ENCODE measurements at regions not wholly inside any gene's neighbourhood (a gene's known extent, or its start where the extent isn't known, plus 50 kb on each side); places are given as distances from the start of the nearest gene placed in this dataset.
A peak's percentile ranks its signal among the peaks of the same experiment; 100 is the strongest.

DNA sequence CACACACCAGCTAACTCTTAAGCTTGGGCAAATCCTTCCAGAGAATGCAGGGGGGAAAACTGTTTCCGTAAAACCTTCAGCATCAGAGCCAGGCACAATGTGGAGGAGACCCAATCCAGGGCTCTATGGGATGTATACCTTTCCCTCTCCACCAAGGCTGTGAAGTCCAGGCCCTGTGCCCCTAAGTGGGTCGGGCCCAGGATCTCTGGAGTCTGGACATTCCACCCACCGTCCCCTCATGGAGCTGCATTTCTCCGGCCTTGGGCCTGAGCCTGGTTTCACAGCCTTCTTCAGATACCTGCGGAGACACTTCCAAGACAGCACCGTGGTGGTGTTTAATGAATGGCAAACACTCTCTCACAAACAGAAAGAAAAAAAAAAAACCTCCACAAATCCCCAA, 186.2 kb downstream of the URI1 start:
- Histone ChIP-seq H3K4me3 (ENCODE audit: low read depth, low read length) (no peak overlapping the region), H3K36me3 (ENCODE audit: control insufficient read depth, insufficient read depth, low read length) (no peaks in the 10 kb centered on the region), H3K27me3 (ENCODE audit: control insufficient read depth, insufficient read depth, low read length) (no peaks in the 10 kb centered on the region)
- DNase-seq (ENCODE audit: low read depth) (no peak), FAIRE-seq (no peak)
- TF ChIP-seq, protein P1, sequence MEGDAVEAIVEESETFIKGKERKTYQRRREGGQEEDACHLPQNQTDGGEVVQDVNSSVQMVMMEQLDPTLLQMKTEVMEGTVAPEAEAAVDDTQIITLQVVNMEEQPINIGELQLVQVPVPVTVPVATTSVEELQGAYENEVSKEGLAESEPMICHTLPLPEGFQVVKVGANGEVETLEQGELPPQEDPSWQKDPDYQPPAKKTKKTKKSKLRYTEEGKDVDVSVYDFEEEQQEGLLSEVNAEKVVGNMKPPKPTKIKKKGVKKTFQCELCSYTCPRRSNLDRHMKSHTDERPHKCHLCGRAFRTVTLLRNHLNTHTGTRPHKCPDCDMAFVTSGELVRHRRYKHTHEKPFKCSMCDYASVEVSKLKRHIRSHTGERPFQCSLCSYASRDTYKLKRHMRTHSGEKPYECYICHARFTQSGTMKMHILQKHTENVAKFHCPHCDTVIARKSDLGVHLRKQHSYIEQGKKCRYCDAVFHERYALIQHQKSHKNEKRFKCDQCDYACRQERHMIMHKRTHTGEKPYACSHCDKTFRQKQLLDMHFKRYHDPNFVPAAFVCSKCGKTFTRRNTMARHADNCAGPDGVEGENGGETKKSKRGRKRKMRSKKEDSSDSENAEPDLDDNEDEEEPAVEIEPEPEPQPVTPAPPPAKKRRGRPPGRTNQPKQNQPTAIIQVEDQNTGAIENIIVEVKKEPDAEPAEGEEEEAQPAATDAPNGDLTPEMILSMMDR (IDR thresholded peaks at IDR 0.05; ENCODE audit: insufficient read depth, low read length, severe bottlenecking): no peak

DNA sequence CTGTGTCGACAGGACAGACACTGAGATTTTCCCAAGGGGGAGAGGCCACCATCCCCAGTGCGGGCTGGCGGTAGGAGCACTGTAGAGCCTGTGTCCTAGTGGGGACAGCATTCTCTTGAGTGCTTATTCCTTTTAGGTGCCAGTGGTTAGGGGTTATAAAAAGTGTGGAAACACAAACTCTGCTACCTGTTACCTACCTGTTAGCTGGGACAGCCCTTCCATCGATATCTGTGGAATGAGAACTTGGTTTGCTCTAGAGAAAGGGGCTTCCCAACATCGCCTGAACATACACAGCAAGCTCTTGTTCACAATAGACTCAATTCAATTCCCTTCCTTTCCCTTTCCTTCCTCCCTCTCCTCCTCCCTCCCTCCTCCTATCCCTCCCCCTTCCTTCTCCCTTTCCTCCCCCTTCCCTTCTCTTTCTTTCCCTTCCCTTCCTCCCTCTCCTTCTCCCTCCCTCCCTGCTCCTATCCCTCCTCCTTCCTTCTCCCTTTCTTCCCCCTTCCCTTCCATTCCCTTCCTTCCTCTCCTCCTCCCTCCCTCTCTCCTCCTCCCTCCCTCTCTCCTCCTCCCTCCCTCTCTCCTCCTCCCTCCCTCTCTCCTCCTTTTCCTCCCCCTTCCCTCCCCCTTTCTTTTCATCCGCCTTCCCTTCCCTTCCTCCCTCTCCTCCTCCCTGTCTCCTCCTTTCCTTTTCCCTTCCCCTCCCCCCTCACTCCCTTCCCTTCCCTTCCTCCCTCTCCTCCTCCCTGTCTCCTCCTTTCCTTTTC, 188.5 kb downstream of the URI1 start:
- no peaks in the 10 kb centered on the region for H3K36me3 ChIP-seq (ENCODE audit: control insufficient read depth, insufficient read depth, low read length)
- DNase-seq (ENCODE audit: low read depth) (no peak), FAIRE-seq (no peak)
- H3K4me3 ChIP-seq (ENCODE audit: low read depth, low read length): no peak overlapping the region
- TF ChIP-seq, protein P1 (IDR thresholded peaks at IDR 0.05; ENCODE audit: insufficient read depth, low read length, severe bottlenecking): no peak
- H3K27me3 ChIP-seq (ENCODE audit: control insufficient read depth, insufficient read depth, low read length): no peaks in the 10 kb centered on the region

DNA sequence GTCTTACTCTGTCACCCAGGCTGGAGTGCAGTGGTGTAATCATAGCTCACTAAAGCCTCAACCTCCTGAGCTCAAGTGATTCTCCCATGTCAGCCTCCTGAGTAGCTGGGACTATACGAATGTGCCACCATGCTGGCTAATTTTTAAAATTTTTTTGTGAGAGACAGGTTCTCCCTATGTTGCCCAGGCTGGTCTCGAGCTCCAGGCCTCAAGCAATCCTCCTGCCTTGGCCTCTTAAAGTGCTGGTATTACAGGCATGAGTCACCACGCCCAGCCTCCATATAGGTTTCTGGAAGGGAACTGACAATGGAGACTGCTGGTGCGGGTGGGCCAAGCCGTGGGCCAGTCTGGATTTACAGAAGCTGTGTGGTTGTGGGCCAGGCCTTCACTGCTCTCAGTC, 189.2 kb downstream of the URI1 start:
- DNase-seq (ENCODE audit: low read depth) (no peak), FAIRE-seq (no peak)
- Histone ChIP-seq H3K4me3 (ENCODE audit: low read depth, low read length) (no peak overlapping the region), H3K27me3 (ENCODE audit: control insufficient read depth, insufficient read depth, low read length) (no peaks in the 10 kb centered on the region), H3K36me3 (ENCODE audit: control insufficient read depth, insufficient read depth, low read length) (no peaks in the 10 kb centered on the region)
- TF ChIP-seq, protein P1 (IDR thresholded peaks at IDR 0.05; ENCODE audit: insufficient read depth, low read length, severe bottlenecking): no peak

DNA sequence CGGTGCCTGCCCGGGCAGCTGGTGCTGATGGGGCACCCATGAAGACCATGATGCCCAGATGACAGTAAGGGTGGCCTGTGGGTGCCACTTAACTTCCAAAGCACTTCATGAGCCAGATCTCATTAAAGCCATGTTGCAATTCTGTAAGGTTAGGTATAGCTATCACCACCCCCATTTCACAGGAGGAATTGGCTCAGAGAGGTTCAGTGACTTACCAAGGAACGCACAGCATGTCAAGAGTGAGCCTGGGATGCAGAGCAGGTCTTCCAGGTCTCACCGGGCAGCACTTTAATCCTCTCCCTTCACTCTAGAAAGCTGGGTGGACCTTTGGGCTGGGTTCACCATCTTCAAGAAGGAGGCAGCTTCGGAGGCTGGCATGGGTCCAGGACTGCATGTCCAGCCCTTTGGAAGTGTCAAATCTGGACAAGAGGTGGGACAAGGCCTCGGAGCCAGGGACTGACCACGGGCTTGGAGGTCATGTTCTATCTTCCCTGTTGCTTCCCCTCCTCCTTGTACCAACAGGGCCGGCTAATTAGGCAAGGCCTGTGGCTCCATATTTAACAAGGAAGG, 189.8 kb downstream of the URI1 start:
- no peak overlapping the region for H3K4me3 ChIP-seq (ENCODE audit: low read depth, low read length)
- peak; percentile 32 for FAIRE-seq
- TF ChIP-seq, protein P1 (IDR thresholded peaks at IDR 0.05; ENCODE audit: insufficient read depth, low read length, severe bottlenecking): no peak
- no peaks in the 10 kb centered on the region for H3K27me3 ChIP-seq (ENCODE audit: control insufficient read depth, insufficient read depth, low read length)
- no peak for DNase-seq (ENCODE audit: low read depth)
- H3K36me3 ChIP-seq (ENCODE audit: control insufficient read depth, insufficient read depth, low read length): no peaks in the 10 kb centered on the region

DNA sequence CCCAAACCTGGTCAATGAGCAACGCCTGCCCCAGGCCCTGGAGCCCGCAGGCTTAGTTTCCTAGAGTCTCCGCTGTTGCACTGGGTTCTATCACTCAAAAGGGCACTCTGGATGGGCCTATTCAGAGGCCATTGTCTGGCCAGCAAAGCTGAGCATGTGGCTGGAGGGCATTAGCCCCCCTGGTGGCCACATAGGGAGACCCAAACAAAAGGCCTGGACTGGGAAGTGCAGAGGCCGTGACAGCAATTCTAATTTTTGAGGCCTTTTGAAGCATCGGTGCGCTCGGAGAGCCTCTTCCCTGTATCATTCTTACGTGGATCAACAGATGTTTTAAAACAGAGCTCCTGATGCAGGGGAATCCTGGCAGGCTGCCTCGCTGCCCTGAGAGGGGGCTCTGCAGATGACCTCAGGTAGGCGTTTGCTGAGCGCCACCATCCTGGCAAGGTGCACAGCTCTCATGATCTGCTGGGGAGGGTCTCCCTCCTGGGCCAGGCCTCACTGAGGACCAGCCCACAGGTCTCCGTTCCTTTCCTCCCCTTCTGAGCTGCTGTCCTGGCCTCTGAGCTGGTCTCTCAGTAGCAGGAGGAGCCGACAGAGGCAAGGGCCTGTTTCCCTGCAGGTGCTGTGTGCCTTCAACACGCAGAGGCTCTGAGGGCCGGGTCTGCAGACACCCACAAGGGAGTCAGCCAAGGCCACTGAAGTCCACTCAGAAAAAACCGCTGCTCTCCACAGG, 190.5 kb downstream of the URI1 start:
- TF ChIP-seq, protein P1 (IDR thresholded peaks at IDR 0.05; ENCODE audit: insufficient read depth, low read length, severe bottlenecking): no peak
- Histone ChIP-seq H3K4me3 (ENCODE audit: low read depth, low read length) (no peak overlapping the region), H3K27me3 (ENCODE audit: control insufficient read depth, insufficient read depth, low read length) (no peaks in the 10 kb centered on the region), H3K36me3 (ENCODE audit: control insufficient read depth, insufficient read depth, low read length) (no peaks in the 10 kb centered on the region)
- DNase-seq (ENCODE audit: low read depth) (no peak), FAIRE-seq (no peak)

Measured in bronchial epithelial cell (primary cell).